H1 (cell line): ENCODE measurements at regions not wholly inside any gene's neighbourhood (a gene's known extent, or its start where the extent isn't known, plus 50 kb on each side); places are given as distances from the start of the nearest gene placed in this dataset.

Experiments used
- CTCF ChIA-PET: fragments of 300-600 bp; sonication (Branson Sonifier 250); formaldehyde crosslinking; loops from one replicate; lab custom pipeline; 2021; ENCODE audit not compliant: partially characterized antibody; lab: Charles Lee
- POLR2A ChIA-PET: fragments of 300-600 bp; sonication (Branson Sonifier 250); formaldehyde crosslinking; loops from one replicate; lab custom pipeline; 2021; ENCODE audit warnings: inconsistent platforms; ENCODE audit not compliant: partially characterized antibody; lab: Charles Lee
- DNase-seq, 2 experiments: peaks; one replicate each; pipeline versions ENCODE4 v3.0.0 to v3.0.0-alpha.2; 2010 to 2022; ENCODE audit warnings: low spot score in 2 of 2, low read depth in 1 of 2, mixed read lengths in 1 of 2
- FAIRE-seq: peaks from 2 replicates; lab custom pipeline; 2011; peaks lifted over from hg19 to GRCh38; lab: Jason Lieb, UNC
- H2AFZ ChIP-seq: 2 replicates; pipeline ENCODE4 v1.8.1; 2012; ENCODE audit warnings: low read length, inconsistent platforms
- H2AK5ac ChIP-seq: 2 replicates; pipeline ENCODE4 v1.6.1; 2013; ENCODE audit warnings: low read depth, low read length
- H2BK120ac ChIP-seq: replicated peaks from 2 replicates; pipeline ENCODE3; 2013; ENCODE audit warnings: low read depth, low read length, inconsistent platforms
- H2BK12ac ChIP-seq: 2 replicates; pipeline ENCODE4 v1.6.1; 2013; ENCODE audit warnings: low read depth, low read length
- H2BK15ac ChIP-seq: 2 replicates; pipeline ENCODE4 v1.6.1; 2013; ENCODE audit warnings: low read length
- H2BK20ac ChIP-seq: 2 replicates; pipeline ENCODE4 v1.6.1; 2013; ENCODE audit warnings: low read length
- H2BK5ac ChIP-seq: 2 replicates; pipeline ENCODE4 v1.6.1; 2013; ENCODE audit warnings: low read depth, low read length
- H3K14ac ChIP-seq: 2 replicates; pipeline ENCODE4 v1.6.1; 2013; ENCODE audit warnings: inconsistent platforms; ENCODE audit not compliant: insufficient read length
- H3K18ac ChIP-seq: 2 replicates; pipeline ENCODE4 v1.6.1; 2013; ENCODE audit warnings: low read length; ENCODE audit errors: extremely low read depth
- H3K23ac ChIP-seq: 2 replicates; pipeline ENCODE4 v1.6.1; 2013; ENCODE audit warnings: inconsistent platforms; ENCODE audit not compliant: insufficient read length
- H3K23me2 ChIP-seq: 2 replicates; pipeline ENCODE4 v1.6.1; 2013; ENCODE audit warnings: low read depth, low read length
- H3K27ac ChIP-seq: 2 replicates; pipeline ENCODE4 v1.6.1; 2011; ENCODE audit warnings: low read depth, low read length, inconsistent platforms
- H3K27me3 ChIP-seq, 4 experiments: replicated peaks in 1 of 4; 1 replicate in 1 of 4; 2 replicates in 3 of 4; pipeline versions ENCODE4 v1.6.1 to v1.8.1; 2011 to 2013; ENCODE audit warnings: low read length in 3 of 4, mild to moderate bottlenecking in 3 of 4, inconsistent platforms in 2 of 4, mixed read lengths in 2 of 4, moderate library complexity in 1 of 4; ENCODE audit not compliant: control insufficient read depth in 3 of 4, insufficient read depth in 3 of 4; ENCODE audit errors: extremely low read depth in 1 of 4
- H3K36me3 ChIP-seq, 4 experiments: 2 replicates each; pipeline versions ENCODE4 v1.6.1 to v1.8.1; 2011 to 2013; ENCODE audit warnings: mild to moderate bottlenecking in 4 of 4, low read length in 3 of 4, moderate library complexity in 2 of 4, control low read depth in 1 of 4, inconsistent platforms in 1 of 4; ENCODE audit not compliant: insufficient read depth in 4 of 4, control insufficient read depth in 2 of 4
- H3K4ac ChIP-seq: replicated peaks from 2 replicates; pipeline ENCODE3; 2013; ENCODE audit warnings: low read length, low read depth, mixed read lengths, inconsistent platforms; ENCODE audit not compliant: insufficient read length
- H3K4me1 ChIP-seq, 4 experiments: replicated peaks in 1 of 4; 1 replicate in 1 of 4; 2 replicates in 3 of 4; pipeline versions ENCODE4 v1.6.1 to v1.8.1; 2011 to 2013; ENCODE audit warnings: low read length in 3 of 4, inconsistent platforms in 2 of 4, mixed read lengths in 1 of 4; ENCODE audit not compliant: insufficient read depth in 4 of 4, control insufficient read depth in 3 of 4
- H3K4me2 ChIP-seq, 2 experiments: 2 replicates each; pipeline versions ENCODE4 v1.6.1 to v1.8.1; 2011 to 2013; ENCODE audit warnings: low read depth in 2 of 2, low read length in 2 of 2, control low read depth in 1 of 2, inconsistent platforms in 1 of 2, mild to moderate bottlenecking in 1 of 2; ENCODE audit not compliant: insufficient read depth in 1 of 2
- H3K4me3 ChIP-seq, 4 experiments: fragments of 200-600, 300-600 bp in 1 of 4; sonication (generic), shearing (Covaris generic), sonication (Bioruptor Twin) in 1 of 4; 2 replicates each; pipeline versions ENCODE4 v1.5.1 to v1.8.1; 2011 to 2016; ENCODE audit warnings: low read length in 4 of 4, low read depth in 3 of 4, control low read depth in 2 of 4, inconsistent platforms in 2 of 4, mild to moderate bottlenecking in 2 of 4, mixed read lengths in 1 of 4, moderate library complexity in 1 of 4; ENCODE audit not compliant: insufficient read depth in 2 of 4; ENCODE audit errors: extremely low read depth in 1 of 4
- H3K56ac ChIP-seq: replicated peaks from 2 replicates; pipeline ENCODE3; 2013; ENCODE audit warnings: low read depth, mild to moderate bottlenecking, mixed read lengths, low read length, inconsistent platforms; ENCODE audit not compliant: insufficient read length
- H3K79me1 ChIP-seq: 2 replicates; pipeline ENCODE4 v1.6.1; 2013; ENCODE audit warnings: low read depth, low read length, control low read depth
- H3K79me2 ChIP-seq, 2 experiments: 2 replicates each; pipeline versions ENCODE4 v1.6.1 to v1.8.1; 2012 to 2013; ENCODE audit warnings: low read length in 2 of 2, mild to moderate bottlenecking in 2 of 2, inconsistent platforms in 1 of 2; ENCODE audit not compliant: insufficient read depth in 2 of 2, control insufficient read depth in 1 of 2
- H3K9ac ChIP-seq, 4 experiments: replicated peaks in 1 of 4; 1 replicate in 1 of 4; 2 replicates in 3 of 4; pipeline versions ENCODE4 v1.6.1 to v1.8.1; 2011 to 2013; ENCODE audit warnings: low read depth in 3 of 4, low read length in 3 of 4, control low read depth in 2 of 4, mild to moderate bottlenecking in 2 of 4, moderate library complexity in 2 of 4, inconsistent platforms in 1 of 4; ENCODE audit errors: extremely low read depth in 1 of 4
- H3K9me3 ChIP-seq, 2 experiments: 2 replicates each; pipeline versions ENCODE4 v1.6.1 to v1.8.1; 2012 to 2013; ENCODE audit warnings: mild to moderate bottlenecking in 2 of 2, moderate library complexity in 2 of 2, control low read depth in 1 of 2, inconsistent platforms in 1 of 2, low read depth in 1 of 2, low read length in 1 of 2, mixed read lengths in 1 of 2; ENCODE audit not compliant: insufficient read depth in 2 of 2
- H4K20me1 ChIP-seq, 2 experiments: replicated peaks in 1 of 2; 2 replicates each; pipeline versions ENCODE3 to v1.8.1; 2011 to 2013; ENCODE audit warnings: inconsistent platforms in 2 of 2, low read length in 2 of 2, mild to moderate bottlenecking in 1 of 2; ENCODE audit not compliant: insufficient read depth in 2 of 2, control insufficient read depth in 1 of 2
- H4K5ac ChIP-seq: 2 replicates; pipeline ENCODE4 v1.6.1; 2013; ENCODE audit warnings: low read length, low read depth, mixed read lengths, inconsistent platforms; ENCODE audit not compliant: insufficient read length
- H4K8ac ChIP-seq: 2 replicates; pipeline ENCODE4 v1.8.0; 2013; ENCODE audit warnings: mild to moderate bottlenecking, moderate library complexity, low read length, inconsistent platforms; ENCODE audit not compliant: insufficient read depth; ENCODE audit errors: extremely low read depth
- H4K91ac ChIP-seq: replicated peaks from 2 replicates; pipeline ENCODE3; 2013; ENCODE audit warnings: low read length, mixed read lengths, inconsistent platforms; ENCODE audit not compliant: insufficient read length
- ATF2 ChIP-seq: IDR thresholded peaks from 2 replicates; pipeline ENCODE4 v1.6.1; 2012; ENCODE audit warnings: low read length, inconsistent platforms
- BCL11A ChIP-seq, 2 experiments: IDR thresholded peaks; one replicate each; pipeline ENCODE4 v1.6.1; 2011; ENCODE audit warnings: low read depth in 2 of 2, low read length in 2 of 2, mild to moderate bottlenecking in 2 of 2
- CBX5 ChIP-seq: fragments of 300-800, 300-1000 bp; sonication (generic); IDR thresholded peaks from 2 replicates; pipeline ENCODE4 v1.7.1; 2016; ENCODE audit warnings: antibody characterized with exemption, low read length, low read depth
- CBX8 ChIP-seq: fragments of 300-800, 300-1000 bp; sonication (generic); IDR thresholded peaks from 2 replicates; pipeline ENCODE4 v1.7.1; 2016; ENCODE audit warnings: low read depth, low read length, borderline replicate concordance
- CREB1 ChIP-seq: IDR thresholded peaks from 2 replicates; pipeline ENCODE4 v1.6.1; 2012; ENCODE audit warnings: inconsistent platforms
- CTBP2 ChIP-seq: IDR thresholded peaks from 2 replicates; pipeline ENCODE4 v1.7.0; 2011; ENCODE audit warnings: borderline replicate concordance, mild to moderate bottlenecking, moderate library complexity, mixed read lengths, low read length; ENCODE audit not compliant: insufficient read depth, insufficient read length
- FOSL1 ChIP-seq: IDR thresholded peaks from 2 replicates; pipeline ENCODE4 v1.6.1; 2011; ENCODE audit warnings: mild to moderate bottlenecking, low read depth, low read length, moderate library complexity; ENCODE audit not compliant: insufficient read depth
- HDAC6 ChIP-seq: IDR thresholded peaks from one replicate; pipeline ENCODE4 v1.7.1; 2012; ENCODE audit warnings: low read depth, mild to moderate bottlenecking, inconsistent platforms, low read length, moderate library complexity
- JUN ChIP-seq: IDR thresholded peaks from 2 replicates; pipeline ENCODE4 v1.6.1; 2011; ENCODE audit warnings: low read depth, mild to moderate bottlenecking, improper control_type of control experiment, low read length
- PHF8 ChIP-seq: fragments of 200-600 bp; sonication (generic); conservative IDR thresholded peaks from 2 replicates; pipeline ENCODE4 v1.7.1; 2012; ENCODE audit warnings: low read depth, mild to moderate bottlenecking, inconsistent platforms, low read length, moderate library complexity
- POU5F1 ChIP-seq: IDR thresholded peaks from 2 replicates; pipeline ENCODE4 v1.6.1; 2011; ENCODE audit warnings: low read depth, mild to moderate bottlenecking, low read length, moderate library complexity
- SP4 ChIP-seq: IDR thresholded peaks from 2 replicates; pipeline ENCODE4 v1.6.1; 2012; ENCODE audit warnings: low read length, inconsistent platforms
- TEAD4 ChIP-seq: IDR thresholded peaks from 2 replicates; pipeline ENCODE4 v1.6.1; 2012; ENCODE audit warnings: low read depth, low read length, inconsistent platforms, mixed read lengths
- WGBS, 2 experiments: shearing (Covaris generic) in 1 of 2; methylation state at CpG; one replicate each; pipeline versions ENCODE4 v1.1.6 to v1.1.7; 2013 to 2015; ENCODE audit warnings: low lambda C conversion rate in 2 of 2, mixed read lengths in 2 of 2, inconsistent platforms in 1 of 2, low coverage in 1 of 2, missing lambda C conversion rate in 1 of 2; ENCODE audit not compliant: insufficient replicate concordance in 2 of 2, insufficient coverage in 1 of 2, insufficient read length in 1 of 2; ENCODE audit errors: extremely low coverage in 1 of 2, missing lambda C conversion rate in 1 of 2; 5-methylcytosine and 5-hydroxymethylcytosine counted together

DNA sequence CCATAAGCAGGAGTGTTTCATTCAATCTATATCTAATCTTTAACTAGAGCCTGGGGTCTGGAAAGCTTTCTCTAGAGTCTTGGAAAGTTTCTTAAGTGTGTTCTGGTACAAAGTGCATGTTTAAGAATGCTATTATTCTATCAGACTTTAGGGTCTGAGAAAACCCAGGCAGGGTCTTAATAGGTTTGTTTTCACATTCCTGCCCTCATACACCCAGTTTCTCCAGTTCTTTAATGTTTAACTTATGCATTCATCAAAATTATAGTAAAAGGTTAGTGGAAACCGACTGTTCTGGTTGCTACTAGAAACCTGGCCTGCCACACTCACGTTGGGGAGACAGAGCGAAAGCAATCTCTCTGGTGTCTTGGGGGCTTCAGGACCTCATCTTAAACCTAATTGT is 102.9 kb upstream of the WDR72 start:
- Histone ChIP-seq H3K4me3 (no peak overlapping the region), H2BK5ac (no peak overlapping the region), H2BK20ac (no peak overlapping the region), H3K27me3 (no peaks in the 10 kb centered on the region), H2BK12ac (no peak overlapping the region), H3K36me3 (no peaks in the 10 kb centered on the region), H3K14ac (no peak overlapping the region), H4K5ac (no peak overlapping the region), H3K23me2 (no peaks in the 10 kb centered on the region), H3K9me3 (peaks cover 2 to 7% of the 10 kb centered on the region in 2 experiments; a peak in 2 of 4 replicates), H3K79me1 (no peaks in the 10 kb centered on the region), H2AFZ (no peak overlapping the region), H4K91ac (no peak overlapping the region), H3K4me2 (no peak overlapping the region), H3K9ac (no peak overlapping the region), H4K8ac (no peak overlapping the region), H2AK5ac (no peak overlapping the region), H3K18ac (no peak overlapping the region), H3K56ac (no peak overlapping the region), H2BK120ac (no peak overlapping the region), H3K79me2 (no peaks in the 10 kb centered on the region), H3K27ac (no peak overlapping the region), H3K4ac (no peak overlapping the region), H3K23ac (no peak overlapping the region), H2BK15ac (no peak overlapping the region), H4K20me1 (no peaks in the 10 kb centered on the region), H3K4me1 (no peaks in the 10 kb centered on the region)
- ChIA-PET CTCF (no interaction called here), POLR2A (no interaction called here)
- no peak for DNase-seq
- FAIRE-seq = no peak
- WGBS, 2 experiments = 98% methylated on average over 3 of the region's 3 CpGs; no CpG with 5 or more reads in 1 of the 2 experiments
- no peak for TF ChIP-seq SP4
- no peak for TF ChIP-seq CREB1
- no peak for TF ChIP-seq CTBP2
- TF ChIP-seq PHF8 = no peak
- no peak for TF ChIP-seq CBX5
- TF ChIP-seq BCL11A (IDR thresholded peaks at IDR 0.05; ENCODE audit: low read depth in 2 of 2, low read length in 2 of 2) = no peak
- TF ChIP-seq ATF2 = no peak
- no peak for TF ChIP-seq JUN
- no peak for TF ChIP-seq POU5F1
- no peak for TF ChIP-seq CBX8
- no peak for TF ChIP-seq TEAD4
- TF ChIP-seq HDAC6 = no peak
- TF ChIP-seq FOSL1 = no peak
